Choroid plexus epithelial cell (primary cell): ENCODE measurements at regions not wholly inside any gene's neighbourhood (a gene's known extent, or its start where the extent isn't known, plus 50 kb on each side); places are given as distances from the start of the nearest gene placed in this dataset.
"Not testable (repeated sequence)": the region's sequence is repeated elsewhere in the genome, so short reads cannot be mapped to it uniquely, and the experiment has no call there.

ENCODE experiments used
- DNase-seq: peaks from one replicate; pipeline ENCODE4 v3.0.0-alpha.2; 2010; ENCODE audit warnings: low read depth
- H3K4me3 ChIP-seq: 2 replicates; pipeline ENCODE4 v1.5.1; 2011; ENCODE audit warnings: low read depth, mild to moderate bottlenecking, control low read depth, low read length, moderate library complexity
- TF ChIP-seq, protein P1 (sequence below): conservative IDR thresholded peaks from 2 replicates; pipeline ENCODE4 v1.5.1; 2011; ENCODE audit warnings: low read depth, mild to moderate bottlenecking, control low read depth, inconsistent platforms, low read length, moderate library complexity

DNA sequence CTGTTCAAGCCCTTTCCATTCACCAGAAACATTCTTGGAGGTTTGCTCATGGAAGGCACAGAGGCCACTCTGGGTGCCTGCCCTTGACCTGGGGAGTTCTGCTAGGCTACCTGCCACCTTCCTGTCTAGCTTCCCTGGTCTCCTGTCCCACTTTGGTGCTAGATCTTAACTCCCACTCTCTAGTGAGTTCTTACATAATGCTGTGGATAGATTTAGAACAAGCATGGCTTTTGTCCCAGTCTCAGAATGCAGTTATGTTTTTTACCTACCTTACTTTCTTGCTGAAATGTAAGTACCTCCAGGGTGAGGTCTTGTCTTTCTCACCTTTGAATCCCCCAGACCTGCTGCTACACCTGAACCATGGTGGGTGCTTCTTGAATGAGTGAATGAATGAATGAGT lies 1252.3 kb downstream of the TYW1 start:
- DNase-seq = no peak
- TF ChIP-seq, protein P1, sequence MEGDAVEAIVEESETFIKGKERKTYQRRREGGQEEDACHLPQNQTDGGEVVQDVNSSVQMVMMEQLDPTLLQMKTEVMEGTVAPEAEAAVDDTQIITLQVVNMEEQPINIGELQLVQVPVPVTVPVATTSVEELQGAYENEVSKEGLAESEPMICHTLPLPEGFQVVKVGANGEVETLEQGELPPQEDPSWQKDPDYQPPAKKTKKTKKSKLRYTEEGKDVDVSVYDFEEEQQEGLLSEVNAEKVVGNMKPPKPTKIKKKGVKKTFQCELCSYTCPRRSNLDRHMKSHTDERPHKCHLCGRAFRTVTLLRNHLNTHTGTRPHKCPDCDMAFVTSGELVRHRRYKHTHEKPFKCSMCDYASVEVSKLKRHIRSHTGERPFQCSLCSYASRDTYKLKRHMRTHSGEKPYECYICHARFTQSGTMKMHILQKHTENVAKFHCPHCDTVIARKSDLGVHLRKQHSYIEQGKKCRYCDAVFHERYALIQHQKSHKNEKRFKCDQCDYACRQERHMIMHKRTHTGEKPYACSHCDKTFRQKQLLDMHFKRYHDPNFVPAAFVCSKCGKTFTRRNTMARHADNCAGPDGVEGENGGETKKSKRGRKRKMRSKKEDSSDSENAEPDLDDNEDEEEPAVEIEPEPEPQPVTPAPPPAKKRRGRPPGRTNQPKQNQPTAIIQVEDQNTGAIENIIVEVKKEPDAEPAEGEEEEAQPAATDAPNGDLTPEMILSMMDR = no peak
- no peak overlapping the region for H3K4me3 ChIP-seq

DNA sequence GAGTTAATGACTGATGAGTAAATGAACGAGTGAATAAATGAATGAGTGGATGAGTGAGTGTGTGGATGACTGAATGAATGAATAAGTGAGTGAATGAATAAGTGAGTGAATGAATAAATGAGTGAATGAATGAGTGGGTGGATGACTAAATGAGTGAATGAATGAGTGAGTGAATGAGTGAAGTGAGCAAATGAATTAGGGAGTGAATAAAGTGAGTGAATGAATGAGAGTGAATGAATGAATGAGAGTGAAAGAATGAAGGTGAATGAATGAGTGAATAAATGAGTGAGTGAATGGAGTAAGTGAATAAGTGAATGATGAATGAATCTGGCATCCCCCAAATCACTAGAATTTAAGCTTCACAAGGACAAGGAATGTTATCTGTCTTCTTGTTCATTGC lies 1253.0 kb downstream of the TYW1 start:
- TF ChIP-seq, protein P1 = no peak
- no peak overlapping the region for H3K4me3 ChIP-seq
- no peak for DNase-seq

DNA sequence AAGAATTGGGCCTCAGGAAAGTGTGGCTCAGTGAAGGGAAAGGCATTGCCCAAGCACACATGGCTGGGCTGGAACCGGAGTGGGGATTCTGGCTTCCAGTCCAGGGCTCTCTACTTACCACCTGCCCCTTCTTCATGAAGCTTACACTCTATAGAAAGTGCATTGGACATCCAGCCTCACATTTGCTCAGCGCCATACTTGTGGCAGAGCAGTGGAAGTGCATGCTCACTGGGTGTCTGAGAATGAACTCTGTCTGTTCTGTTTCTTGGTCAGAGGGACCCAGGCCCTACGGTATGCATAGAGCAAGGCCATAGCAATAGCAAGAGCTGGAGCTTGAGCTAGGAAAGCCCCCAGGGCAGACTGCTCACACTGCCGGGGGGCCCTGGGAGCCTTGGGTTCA lies 1253.5 kb downstream of the TYW1 start:
- TF ChIP-seq, protein P1 = no peak
- no peak for DNase-seq
- H3K4me3 ChIP-seq = no peak overlapping the region

DNA sequence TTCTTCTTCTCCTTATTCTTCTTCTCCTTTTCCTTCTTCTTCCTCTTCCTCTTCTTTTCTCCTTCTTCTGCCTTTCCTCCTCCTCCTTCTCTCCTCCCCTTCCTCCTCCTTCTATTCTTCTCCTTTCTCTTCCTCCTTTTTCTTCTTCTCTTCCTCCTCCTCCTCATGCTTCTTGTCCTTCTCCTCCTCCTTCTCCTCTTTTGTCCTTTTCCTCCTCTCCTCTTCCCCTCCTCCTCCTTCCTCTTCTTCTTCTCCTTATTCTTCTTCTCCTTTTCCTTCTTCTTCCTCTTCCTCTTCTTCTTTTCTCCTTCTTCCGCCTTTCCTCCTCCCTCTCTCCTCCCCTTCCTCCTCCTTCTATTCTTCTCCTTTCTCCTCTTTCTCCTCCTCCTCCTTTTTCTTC lies 1258.2 kb downstream of the TYW1 start:
- H3K4me3 ChIP-seq = not testable (repeated sequence)

DNA sequence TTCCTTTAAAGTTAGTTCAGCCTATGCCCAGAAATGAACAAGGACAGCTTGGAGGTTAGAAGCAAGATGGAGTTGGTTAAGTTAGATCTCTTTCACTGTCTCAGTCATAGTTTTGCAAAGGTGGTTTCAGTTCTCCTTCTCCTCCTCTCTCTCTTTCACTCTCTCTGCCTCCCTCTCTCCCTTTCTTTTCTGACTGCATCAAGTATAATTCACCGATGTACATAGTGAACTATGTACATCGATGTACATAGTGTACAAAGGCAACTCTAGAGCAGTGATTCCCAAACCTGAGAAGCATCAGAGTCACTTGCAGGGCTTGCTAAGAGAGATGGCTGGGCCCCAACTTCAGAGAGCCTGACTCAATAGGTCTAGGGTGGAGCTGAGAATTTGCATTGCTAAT lies 1259.7 kb downstream of the TYW1 start:
- H3K4me3 ChIP-seq = no peak overlapping the region
- TF ChIP-seq, protein P1 = no peak
- no peak for DNase-seq

More for the DNA sequence above, 1258.2 kb downstream of the TYW1 start:
- not testable (repeated sequence) for DNase-seq

DNA sequence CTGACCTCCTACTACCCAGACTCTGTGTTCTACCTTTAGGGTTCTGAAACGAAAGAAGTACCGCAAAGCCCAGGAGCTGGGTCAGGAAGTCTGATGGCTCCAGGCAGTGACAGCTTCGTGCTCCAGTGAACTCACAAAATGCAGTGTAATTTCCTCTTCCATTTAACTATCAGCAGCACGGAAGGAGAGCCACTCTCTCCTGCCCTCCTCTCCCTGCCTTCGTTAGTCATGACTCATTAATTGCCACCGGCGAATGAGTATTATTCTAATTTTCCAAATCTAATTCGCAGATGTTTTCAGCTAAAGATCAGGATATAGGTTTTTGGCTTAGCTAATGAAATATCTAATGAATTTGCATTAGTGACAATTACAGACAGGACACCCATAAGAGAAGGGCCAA lies 1262.0 kb downstream of the TYW1 start:
- H3K4me3 ChIP-seq = no peak overlapping the region
- no peak for DNase-seq
- TF ChIP-seq, protein P1 = no peak

DNA sequence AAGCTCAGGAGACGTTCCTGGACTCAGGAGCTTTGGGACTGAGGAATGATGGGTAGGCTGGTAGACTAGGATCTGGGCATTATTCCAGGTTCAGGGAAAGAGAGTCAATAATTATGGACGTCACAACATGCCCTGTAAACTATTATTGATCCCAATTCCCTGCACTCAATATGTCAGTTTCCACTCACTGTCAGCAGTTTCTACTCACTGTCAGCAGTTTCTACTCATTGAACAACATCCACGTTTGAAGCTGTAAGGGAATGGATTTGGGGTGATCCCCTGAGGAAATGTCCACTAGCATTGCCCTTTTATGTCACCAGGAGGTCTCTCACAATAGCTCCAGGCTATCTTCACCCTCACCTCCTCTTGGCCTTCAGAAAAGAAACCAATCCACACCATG lies 1268.6 kb downstream of the TYW1 start:
- H3K4me3 ChIP-seq = no peak overlapping the region
- TF ChIP-seq, protein P1 = no peak
- DNase-seq = no peak
